HG03159 (cell line): ENCODE measurements at regions not wholly inside any gene's neighbourhood (a gene's known extent, or its start where the extent isn't known, plus 50 kb on each side); places are given as distances from the start of the nearest gene placed in this dataset.
"Not testable (repeated sequence)": the region's sequence is repeated elsewhere in the genome, so short reads cannot be mapped to it uniquely, and the experiment has no call there.

Source experiments
- ATAC-seq: cut with Tn5 transposase; IDR thresholded peaks from one replicate; pipeline ENCODE4 v1.9.1; 2021; ENCODE audit warnings: mild to moderate bottlenecking, moderate library complexity; ENCODE audit not compliant: unreplicated experiment

DNA sequence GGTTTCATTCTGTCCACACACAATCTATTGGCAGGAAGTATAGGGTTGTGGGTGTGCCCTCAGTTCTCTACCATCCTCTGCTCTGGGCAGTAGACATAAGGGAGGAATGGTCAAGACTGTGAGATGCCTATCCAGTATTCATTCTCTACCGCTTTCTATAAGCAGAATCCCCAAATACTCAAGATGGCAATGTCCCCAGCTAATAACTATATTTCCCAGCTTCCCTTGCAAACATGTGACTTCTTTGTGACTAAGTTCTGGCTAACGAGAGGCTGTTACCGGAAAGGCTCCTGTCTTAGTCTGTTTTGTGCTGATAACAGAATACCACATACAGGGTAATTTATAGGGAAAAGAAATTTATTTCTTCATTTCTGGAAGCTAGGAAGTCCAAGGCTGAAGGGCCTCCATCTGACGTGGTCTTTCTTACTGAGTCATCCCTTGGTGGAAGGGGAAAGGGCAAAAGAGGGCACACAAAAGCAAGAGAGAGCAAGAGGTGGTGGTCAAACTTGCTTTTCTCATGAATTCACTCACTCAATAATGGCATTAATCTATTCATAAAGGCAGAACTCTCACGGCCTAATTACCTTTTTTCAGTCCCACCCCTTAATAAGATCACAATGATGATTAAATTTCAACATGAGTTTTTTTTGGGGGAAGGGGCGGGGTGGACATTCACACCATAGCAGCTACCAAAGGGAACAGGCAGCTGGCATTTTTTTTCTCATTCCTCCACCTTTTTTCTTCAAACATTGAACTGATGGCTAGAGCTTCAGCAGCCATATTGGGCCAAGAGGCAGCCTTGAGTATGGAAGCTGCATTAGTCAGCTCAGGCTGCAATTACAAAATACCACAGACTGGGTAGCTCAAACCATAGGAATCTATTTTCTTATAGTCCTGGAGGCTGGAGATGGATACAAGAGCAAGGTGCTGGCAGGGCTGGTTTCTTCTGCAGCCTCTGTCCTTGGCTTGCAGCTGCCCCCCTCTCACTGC, 109.7 kb upstream of the OR9Q1 start:
- ATAC-seq = no peak

DNA sequence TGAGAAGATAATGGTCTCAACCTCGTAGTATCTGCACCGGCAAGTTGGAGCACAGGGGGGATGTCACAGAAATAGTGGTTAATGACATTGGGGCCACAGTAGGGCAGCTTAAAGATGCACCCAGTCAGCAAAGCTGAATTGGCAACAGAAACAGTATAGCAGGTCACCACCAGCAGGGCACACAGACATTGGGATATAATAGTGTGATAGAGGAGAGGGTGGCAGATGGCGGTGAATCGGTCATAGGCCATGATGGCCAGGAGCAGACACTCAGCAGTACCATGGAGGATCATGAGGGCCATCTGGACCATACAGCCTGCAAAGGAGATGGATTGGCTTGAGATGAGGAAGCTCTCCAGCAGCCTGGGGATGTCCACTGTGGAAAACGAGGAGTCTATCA, 106.0 kb upstream of the OR9Q1 start:
- ATAC-seq = no peak

DNA sequence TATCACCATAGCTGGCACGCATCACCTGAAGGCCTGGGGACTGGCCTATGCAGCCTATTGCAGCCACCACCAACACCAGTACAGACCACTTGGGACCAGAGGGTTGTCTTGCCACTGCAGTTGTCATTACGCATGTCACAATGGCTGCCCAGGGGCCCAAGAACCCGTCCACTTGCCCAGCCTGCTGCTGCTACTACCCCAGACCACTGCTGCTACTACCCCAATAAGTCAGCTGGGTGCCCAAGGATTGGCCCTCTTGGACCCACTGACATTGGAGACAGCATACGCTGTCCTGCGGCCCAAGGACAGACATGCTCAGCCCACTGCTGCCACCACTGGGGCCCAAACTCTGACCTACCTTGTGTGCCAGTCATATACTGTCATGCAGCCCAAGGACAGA, 102.7 kb upstream of the OR9Q1 start:
- ATAC-seq = no peak

DNA sequence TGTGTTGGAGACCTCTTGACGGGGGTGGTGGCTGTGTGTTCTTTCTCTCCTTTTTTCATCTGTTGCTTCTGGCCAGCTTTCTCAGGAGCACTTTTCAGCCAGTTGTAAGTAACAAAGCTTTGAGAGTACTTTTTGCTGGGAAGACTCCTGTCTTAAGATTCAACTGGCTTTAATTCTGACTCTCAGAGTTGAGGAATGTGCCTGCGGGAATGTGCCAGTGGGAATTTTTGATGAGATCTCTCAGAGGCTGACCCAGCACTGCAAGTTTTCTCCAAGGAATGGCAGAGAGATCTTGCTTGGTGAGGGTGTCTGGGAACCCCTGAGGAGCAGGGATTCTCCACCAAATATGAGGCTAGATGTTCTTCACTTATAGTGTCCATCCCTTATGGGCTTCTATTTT, 91.6 kb upstream of the OR9Q1 start:
- no peak for ATAC-seq

DNA sequence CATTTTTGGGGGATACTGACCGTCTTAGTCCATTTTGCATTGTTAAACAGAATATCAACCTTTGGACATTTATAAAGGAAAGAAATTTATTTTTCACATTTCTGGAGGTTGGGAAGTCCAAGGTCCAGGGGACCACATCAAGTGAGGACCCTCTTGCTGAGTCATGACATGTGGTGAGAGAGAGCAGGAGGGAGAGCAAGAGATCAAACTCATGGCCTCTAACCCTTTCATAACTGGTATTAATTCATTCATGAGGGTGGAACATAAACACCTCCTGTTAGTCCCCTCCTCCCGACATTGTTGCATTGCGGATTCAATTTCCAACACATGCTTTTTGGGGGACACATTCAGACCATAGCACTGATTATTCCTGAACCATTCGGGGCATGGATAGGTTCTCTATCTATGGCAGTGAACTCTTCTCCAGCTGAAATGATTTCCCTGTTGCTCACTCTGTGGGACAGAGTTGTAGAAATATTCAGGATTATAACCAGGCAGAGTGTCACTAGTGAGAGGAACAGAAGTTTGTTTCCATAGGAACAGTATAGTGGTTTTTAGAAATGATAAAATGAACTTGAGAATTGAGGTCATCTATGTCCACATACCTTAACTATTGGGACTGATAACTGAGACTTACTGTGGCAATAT, 88.2 kb upstream of the OR9Q1 start:
- ATAC-seq = no peak

DNA sequence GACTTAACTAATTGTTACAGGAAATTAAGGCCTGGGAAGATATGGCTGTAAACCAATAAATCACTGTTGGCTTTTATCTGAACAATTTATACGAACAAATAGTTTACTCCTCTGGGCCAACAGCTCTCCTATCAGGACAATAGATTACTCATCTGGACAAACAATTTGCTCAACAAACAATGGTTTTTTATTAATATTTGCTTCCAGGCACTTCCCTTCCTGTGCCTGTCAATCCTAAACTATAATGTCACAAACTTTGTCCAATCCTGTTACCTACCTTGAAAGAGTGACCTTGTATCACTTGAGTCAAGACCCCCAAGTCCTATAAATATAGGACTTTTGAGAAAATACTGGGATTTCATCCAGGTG, 87.6 kb upstream of the OR9Q1 start:
- ATAC-seq = no peak

DNA sequence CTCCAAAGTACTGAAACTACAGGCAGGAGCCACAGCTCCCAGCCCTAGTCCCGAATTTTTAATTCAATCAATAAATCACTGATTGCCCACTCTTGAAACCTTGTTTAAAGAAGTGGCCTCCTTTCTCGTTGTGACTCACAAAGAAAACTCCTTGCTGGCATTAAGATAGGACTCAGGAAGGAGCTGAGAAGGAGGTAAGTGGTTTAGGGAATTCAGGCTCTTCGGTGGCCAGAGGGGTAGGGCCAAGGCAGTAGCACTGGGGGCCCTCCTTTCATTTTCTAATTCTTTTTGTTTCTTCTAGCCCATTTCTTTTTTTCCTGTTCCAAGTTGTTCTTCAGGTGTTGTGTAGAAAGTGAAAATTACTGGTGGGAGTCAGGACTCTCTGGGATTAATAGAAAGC, 86.2 kb upstream of the OR9Q1 start:
- no peak for ATAC-seq

DNA sequence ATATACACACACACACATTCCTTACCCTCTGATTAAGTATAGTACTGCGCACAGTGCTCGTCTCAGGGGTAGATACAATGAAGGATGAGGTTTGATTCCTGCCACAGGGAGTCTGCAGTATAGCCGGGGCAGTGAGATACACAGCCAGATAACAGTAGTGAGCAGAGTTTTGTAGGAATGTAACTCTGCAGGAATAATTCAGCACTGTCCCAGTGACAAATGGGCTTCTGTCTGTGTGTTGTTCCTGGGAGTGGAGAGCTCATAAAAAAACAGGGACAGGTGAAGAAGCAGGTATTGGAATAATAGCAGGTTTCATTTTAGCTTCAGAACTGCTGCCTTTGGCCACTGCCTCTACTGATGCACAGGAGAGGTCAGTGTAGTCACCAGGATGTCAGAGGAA, 85.3 kb upstream of the OR9Q1 start:
- ATAC-seq = no peak

DNA sequence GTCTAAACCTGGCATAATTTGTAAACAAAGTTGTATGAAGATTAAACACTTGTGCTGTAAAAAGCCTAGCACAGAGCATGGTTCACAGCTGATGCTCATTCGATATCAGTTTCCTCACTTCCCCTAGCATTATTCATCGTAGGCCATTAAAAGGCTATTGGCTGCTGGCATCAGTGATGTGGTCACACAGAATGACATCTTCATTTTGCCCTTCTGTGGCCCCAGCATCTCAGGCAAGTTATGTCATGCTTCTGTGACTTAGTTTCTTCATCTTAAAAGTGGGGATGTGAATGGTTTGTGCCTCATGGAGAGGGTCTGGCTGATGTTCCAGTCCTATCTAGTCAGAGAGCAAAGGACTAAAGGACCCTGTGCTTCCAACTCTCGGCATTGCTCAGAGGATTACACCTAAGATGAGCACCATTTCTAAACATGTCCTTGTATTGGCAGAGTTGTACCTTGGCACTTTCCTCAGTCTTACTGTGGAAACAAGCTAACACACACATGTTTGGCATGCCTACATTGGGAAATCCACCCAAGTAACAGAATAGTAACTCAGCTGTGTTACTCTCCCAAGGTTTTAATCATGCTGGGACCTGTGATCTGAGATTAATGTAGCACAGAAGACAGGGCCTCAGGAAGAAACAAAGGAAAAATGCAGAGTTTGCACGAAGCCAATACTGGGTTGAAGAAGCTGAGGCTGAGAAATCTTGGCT, 83.5 kb upstream of the OR9Q1 start:
- ATAC-seq = no peak

DNA sequence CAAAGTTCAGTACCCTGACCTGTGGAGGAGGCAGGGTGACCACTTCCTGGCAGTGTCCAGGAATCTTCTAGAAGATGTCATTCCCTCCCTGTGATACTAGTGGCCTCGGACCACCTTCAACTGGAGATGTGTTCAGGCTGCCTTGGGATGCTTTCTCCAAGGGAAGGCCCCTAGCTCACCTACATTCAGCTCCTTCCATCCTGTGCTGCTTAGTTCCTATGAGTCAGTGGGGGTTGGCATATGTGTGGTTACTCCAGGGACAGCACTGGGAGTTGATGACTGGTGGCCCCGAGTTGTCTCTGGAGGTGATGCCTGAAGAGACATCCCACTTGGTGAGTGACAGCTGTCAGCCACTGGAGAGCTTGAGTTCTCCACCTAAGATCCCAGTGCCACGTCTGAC, 81.8 kb upstream of the OR9Q1 start:
- no peak for ATAC-seq

DNA sequence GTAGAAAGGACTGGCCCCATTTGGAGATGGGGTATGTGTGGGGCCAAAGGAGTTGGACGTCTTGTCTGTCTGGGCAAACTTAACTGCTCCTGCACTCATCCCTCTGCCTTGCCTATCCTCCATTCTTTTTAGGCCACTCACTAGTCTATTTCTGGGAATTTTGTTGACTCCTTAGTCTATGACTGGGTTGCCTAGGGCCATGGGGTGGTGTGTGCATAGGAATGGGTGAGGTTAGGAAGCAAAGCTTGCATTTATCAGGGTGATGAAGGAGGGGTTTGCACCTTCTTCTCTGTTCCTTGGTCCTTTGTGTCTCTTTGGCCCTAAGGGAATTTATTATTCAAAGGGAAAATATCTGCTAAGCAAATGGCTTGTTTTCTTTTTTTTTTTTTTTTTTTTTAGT, 80.9 kb upstream of the OR9Q1 start:
- no peak for ATAC-seq

DNA sequence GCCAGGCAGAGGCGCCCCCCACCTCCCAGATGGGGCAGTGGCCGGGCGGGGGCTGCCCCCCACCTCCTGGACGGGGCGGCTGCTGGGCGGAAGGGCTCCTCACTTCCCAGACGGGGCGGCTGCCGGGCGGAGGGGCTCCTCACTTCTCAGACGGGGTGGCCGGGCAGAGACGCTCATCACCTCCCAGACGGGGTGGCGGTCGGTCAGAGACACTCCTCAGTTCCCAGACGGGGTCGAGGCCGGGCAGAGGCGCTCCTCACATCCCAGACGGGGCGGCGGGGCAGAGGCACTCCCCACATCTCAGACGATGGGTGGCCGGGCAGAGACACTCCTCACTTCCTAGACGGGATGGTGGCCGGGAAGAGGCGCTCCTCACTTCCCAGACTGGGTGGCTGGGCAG, 79.9 kb upstream of the OR9Q1 start:
- not testable (repeated sequence) for ATAC-seq

DNA sequence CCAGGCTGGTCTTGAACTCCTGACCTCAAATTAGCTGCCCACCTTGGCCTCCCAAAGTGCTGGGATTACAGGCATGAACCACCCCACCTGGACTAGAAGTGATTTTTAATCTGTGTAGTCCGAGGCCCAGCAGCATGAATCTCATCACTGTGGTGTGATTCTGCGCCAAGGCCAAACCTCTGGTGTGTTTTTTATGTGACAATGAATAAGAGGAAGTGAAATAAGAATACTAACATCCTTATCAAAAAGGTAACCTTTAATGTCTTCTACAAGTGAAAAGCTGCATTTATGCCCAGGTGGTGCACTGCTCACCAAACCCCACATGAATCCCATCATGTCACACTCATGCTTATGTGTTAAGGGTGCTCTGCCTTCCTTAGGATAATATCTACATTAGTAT, 77.1 kb upstream of the OR9Q1 start:
- no peak for ATAC-seq

DNA sequence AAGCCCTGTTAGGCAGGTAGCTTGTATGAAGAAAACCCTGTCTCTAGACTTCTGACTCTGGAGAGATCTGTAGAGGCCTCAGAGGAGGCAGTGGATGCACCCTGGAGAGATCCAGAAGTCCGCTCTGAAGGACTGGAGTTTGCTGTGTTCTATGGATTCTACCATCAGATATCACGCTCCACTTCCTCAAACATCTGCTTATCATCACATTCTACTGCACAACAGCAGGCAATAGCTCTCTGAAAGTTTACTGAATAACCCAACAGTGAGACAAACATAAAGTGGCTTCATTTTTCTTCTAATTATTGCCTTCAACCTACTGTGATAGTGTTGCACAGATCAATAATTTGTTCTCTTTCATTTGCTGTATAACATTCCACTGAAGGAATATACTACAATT, 59.0 kb upstream of the OR9Q1 start:
- no peak for ATAC-seq

DNA sequence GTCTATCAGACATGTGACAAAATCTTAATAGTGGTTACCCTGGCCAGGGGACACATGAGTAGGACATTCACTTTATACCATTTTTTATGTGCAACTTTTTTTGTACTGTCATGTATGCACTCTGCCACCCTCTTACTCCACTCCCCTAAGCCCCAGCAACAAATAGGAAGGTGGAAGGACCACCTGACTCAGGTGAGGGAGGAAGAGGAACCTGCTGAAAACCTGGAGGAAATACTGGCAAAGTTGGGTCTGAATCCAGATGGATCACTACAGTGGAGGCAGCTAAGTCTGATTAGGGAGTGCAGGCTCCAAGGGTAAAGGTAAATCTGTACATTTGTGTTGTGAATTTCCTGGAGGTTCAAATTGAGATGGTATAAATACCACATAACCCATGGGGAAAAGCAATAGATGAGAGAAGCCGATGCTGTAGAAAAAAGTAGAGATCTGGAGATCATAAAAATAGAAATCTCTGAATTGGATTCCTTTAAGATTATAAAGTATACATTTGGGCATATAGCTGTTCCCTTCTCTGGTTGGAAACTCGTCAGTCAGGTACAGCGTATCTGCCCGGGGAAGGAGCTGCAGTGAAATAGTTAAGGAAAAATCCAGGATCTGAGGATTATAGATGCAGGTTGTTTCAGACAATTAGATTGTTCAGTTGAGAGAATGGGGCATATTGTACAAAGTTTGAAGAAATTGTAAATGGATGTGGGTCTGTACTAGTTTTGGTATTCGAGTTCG, 52.2 kb upstream of the OR9Q1 start:
- ATAC-seq = no peak

DNA sequence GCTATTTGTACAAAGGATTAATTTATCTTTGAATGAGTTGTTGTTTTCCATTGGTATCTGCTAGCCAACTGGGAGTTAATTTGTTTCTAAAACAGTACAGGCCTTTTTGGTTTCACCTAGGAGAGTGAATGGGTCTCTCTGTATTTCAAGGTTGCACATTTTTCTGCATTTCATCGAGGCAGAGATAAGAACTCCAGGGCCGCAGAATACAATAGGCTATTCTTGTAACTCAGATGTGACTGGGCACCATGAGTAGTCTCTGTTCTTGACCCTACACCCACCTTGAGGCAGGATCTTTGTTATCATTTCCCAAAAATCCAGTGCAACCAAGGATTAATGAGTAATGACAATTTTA, 51.7 kb upstream of the OR9Q1 start:
- no peak for ATAC-seq
